ENCODE measurements at regions not wholly inside any gene's neighbourhood (a gene's known extent, or its start where the extent isn't known, plus 50 kb on each side); places are given as distances from the start of the nearest gene placed in this dataset.
A peak's percentile ranks its signal among the peaks of the same experiment; 100 is the strongest.

DNA sequence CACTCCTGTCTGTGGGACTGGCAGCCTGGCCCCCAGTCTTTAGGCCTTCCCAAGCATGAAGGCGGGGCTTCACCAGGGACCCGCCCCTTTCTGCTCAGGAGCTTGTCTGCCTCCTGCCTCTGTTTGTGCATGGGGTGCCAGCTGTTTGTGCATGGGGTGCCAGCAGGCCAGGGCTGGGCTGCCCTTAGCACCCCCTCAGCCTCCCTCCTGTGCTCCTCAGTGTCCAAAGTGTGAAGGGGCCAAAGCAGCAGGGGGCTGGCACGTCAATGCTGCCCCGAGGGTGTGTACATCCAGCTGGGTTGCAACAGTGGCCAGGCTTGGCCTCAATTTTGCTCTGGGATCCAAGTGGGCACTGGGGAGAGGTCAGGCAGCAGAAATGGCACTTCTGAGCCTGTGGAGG, 298.0 kb upstream of the GALNT5 start:
- no peak for ATAC-seq (ENCODE audit: insufficient read depth, low FRiP score)
- Histone ChIP-seq H3K4me1 (ENCODE audit: control insufficient read depth in 5 of 5, insufficient read depth in 5 of 5, low read length in 5 of 5) (no peaks in the 10 kb centered on the region), H3K9ac (ENCODE audit: insufficient read depth in 1 of 2, low read length in 2 of 2) (no peak overlapping the region), H3K36me3 (ENCODE audit: control insufficient read depth in 4 of 4, insufficient read depth in 4 of 4, low read length in 4 of 4) (no peaks in the 10 kb centered on the region), H3K4me3 (no peak overlapping the region), H3K27ac (ENCODE audit: low read depth in 1 of 2, low read length in 1 of 2) (no peak overlapping the region), H3K9me3 (ENCODE audit: control insufficient read depth in 4 of 4, insufficient read depth in 3 of 4, low read length in 3 of 4) (peaks cover 0 to 17% (median 4%) of the 10 kb centered on the region in 4 donors), H3K27me3 (ENCODE audit: control insufficient read depth in 3 of 3, insufficient read depth in 3 of 3, low read length in 2 of 3) (no peaks in the 10 kb centered on the region)
- DNase-seq = no peak
- TF ChIP-seq, protein P1, sequence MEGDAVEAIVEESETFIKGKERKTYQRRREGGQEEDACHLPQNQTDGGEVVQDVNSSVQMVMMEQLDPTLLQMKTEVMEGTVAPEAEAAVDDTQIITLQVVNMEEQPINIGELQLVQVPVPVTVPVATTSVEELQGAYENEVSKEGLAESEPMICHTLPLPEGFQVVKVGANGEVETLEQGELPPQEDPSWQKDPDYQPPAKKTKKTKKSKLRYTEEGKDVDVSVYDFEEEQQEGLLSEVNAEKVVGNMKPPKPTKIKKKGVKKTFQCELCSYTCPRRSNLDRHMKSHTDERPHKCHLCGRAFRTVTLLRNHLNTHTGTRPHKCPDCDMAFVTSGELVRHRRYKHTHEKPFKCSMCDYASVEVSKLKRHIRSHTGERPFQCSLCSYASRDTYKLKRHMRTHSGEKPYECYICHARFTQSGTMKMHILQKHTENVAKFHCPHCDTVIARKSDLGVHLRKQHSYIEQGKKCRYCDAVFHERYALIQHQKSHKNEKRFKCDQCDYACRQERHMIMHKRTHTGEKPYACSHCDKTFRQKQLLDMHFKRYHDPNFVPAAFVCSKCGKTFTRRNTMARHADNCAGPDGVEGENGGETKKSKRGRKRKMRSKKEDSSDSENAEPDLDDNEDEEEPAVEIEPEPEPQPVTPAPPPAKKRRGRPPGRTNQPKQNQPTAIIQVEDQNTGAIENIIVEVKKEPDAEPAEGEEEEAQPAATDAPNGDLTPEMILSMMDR (IDR thresholded peaks at IDR 0.05; ENCODE audit: control extremely low read depth, extremely low read depth) = no peak
- whole genome bisulfite sequencing, 2 donors = 90 to 100% methylated on average over 4 of the region's 4 CpGs

DNA sequence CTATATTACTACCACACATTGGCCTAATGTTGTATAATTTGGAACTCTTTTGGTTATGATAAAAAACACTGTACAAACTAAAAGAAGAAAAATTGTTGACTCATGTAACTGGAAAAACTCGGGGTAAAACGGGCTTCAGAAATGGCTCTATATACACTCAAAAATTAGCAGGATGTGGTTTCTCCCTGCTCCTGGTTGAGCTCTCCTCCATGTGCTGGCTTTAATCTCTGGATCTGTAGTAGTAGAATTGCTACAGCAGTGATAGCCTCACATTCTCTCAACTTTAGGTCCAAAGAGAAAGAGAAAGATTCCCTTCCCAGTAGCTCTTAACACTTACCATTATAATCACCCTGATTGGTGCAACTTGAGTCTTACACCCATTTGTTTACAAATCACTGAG, 274.9 kb upstream of the GALNT5 start:
- H3K4me3 ChIP-seq = no peak overlapping the region
- no peak overlapping the region for H3K27ac ChIP-seq (ENCODE audit: low read depth in 1 of 2, low read length in 1 of 2)
- WGBS, 2 donors = 75 to 84% methylated on average over 2 of the region's 2 CpGs
- TF ChIP-seq, protein P1 (IDR thresholded peaks at IDR 0.05; ENCODE audit: control extremely low read depth, extremely low read depth) = no peak
- H3K4me1 ChIP-seq (ENCODE audit: control insufficient read depth in 5 of 5, insufficient read depth in 5 of 5, low read length in 5 of 5) = no peaks in the 10 kb centered on the region
- no peaks in the 10 kb centered on the region for H3K36me3 ChIP-seq (ENCODE audit: control insufficient read depth in 4 of 4, insufficient read depth in 4 of 4, low read length in 4 of 4)
- no peak overlapping the region for H3K9ac ChIP-seq (ENCODE audit: insufficient read depth in 1 of 2, low read length in 2 of 2)
- H3K27me3 ChIP-seq (ENCODE audit: control insufficient read depth in 3 of 3, insufficient read depth in 3 of 3, low read length in 2 of 3) = no peaks in the 10 kb centered on the region
- H3K9me3 ChIP-seq (ENCODE audit: control insufficient read depth in 4 of 4, insufficient read depth in 3 of 4, low read length in 3 of 4) = peaks cover 0 to 2% (median 0%) of the 10 kb centered on the region in 4 donors
- ATAC-seq (ENCODE audit: insufficient read depth, low FRiP score) (no peak), DNase-seq (no peak)

DNA sequence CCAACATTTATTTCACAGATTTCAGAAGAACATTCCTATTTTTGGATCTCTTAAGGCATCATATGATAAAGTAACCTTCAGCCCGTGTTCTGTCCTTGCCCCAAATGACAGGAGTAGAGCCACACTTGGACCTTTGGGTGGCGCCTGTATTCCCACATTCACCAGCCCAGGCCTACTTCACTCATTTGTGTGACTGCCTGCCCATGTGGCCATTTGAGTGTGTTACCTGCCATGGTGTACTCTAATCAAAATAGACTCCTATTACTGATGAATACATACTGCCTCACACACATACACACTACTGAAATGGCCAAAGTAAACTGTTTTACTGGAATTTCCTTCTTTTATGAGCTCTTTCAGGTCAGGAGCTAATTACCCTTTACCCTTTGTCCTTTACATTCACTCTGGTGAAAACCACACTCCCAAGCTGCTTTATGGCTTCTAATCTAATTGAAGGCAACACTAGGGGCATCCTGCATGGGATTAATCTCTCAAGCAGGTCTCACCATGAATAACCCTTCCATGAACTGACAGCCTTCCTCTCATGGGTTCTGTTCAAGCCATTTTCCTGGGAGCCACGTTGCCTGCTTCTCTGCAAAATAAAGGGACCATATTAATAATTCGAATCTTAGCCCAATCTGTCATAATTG, 271.0 kb upstream of the GALNT5 start:
- ATAC-seq (ENCODE audit: insufficient read depth, low FRiP score) (no peak), DNase-seq (no peak)
- H3K4me3 ChIP-seq = no peak overlapping the region
- H3K36me3 ChIP-seq (ENCODE audit: control insufficient read depth in 4 of 4, insufficient read depth in 4 of 4, low read length in 4 of 4) = no peaks in the 10 kb centered on the region
- H3K4me1 ChIP-seq (ENCODE audit: control insufficient read depth in 5 of 5, insufficient read depth in 5 of 5, low read length in 5 of 5) = no peaks in the 10 kb centered on the region
- no peak overlapping the region for H3K27ac ChIP-seq (ENCODE audit: low read depth in 1 of 2, low read length in 1 of 2)
- WGBS, 2 donors = 71 to 72% methylated on average over 4 of the region's 4 CpGs
- no peaks in the 10 kb centered on the region for H3K9me3 ChIP-seq (ENCODE audit: control insufficient read depth in 4 of 4, insufficient read depth in 3 of 4, low read length in 3 of 4)
- TF ChIP-seq, protein P1 (IDR thresholded peaks at IDR 0.05; ENCODE audit: control extremely low read depth, extremely low read depth) = no peak
- H3K27me3 ChIP-seq (ENCODE audit: control insufficient read depth in 3 of 3, insufficient read depth in 3 of 3, low read length in 2 of 3) = no peaks in the 10 kb centered on the region
- H3K9ac ChIP-seq (ENCODE audit: insufficient read depth in 1 of 2, low read length in 2 of 2) = no peak overlapping the region

DNA sequence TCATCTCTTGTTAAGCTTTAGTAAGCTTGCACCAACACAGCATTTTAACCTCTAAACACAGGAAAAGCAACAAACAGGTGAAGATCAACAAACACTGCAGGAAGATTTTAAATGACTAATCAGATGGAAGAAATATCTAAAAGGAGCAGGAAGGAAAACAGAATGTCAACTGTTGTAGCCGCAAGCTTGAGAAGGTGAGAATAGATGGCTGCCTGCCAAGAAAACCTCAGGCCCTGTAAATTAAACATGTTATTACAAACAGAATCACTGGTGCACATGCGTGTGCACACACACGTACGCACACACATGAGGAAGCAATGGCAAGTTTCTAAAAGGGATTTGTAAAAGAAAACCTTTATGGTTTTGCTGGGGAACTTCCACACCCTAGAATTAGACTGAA, 257.8 kb upstream of the GALNT5 start:
- TF ChIP-seq, protein P1 (IDR thresholded peaks at IDR 0.05; ENCODE audit: control extremely low read depth, extremely low read depth) = no peak
- Histone ChIP-seq H3K27ac (ENCODE audit: low read depth in 1 of 2, low read length in 1 of 2) (no peak overlapping the region), H3K9ac (ENCODE audit: insufficient read depth in 1 of 2, low read length in 2 of 2) (no peak overlapping the region), H3K27me3 (ENCODE audit: control insufficient read depth in 3 of 3, insufficient read depth in 3 of 3, low read length in 2 of 3) (no peaks in the 10 kb centered on the region), H3K36me3 (ENCODE audit: control insufficient read depth in 4 of 4, insufficient read depth in 4 of 4, low read length in 4 of 4) (no peaks in the 10 kb centered on the region), H3K4me3 (no peak overlapping the region), H3K4me1 (ENCODE audit: control insufficient read depth in 5 of 5, insufficient read depth in 5 of 5, low read length in 5 of 5) (no peaks in the 10 kb centered on the region), H3K9me3 (ENCODE audit: control insufficient read depth in 4 of 4, insufficient read depth in 3 of 4, low read length in 3 of 4) (no peaks in the 10 kb centered on the region)
- WGBS, 2 donors = 56 to 72% methylated on average over 4 of the region's 4 CpGs
- ATAC-seq (ENCODE audit: insufficient read depth, low FRiP score) (no peak), DNase-seq (peak in 2 of 3 donors; percentile 5 to 11)

All from lung (tissue), 11 donors.